GM23338 (cell line): ENCODE measurements at regions not wholly inside any gene's neighbourhood (a gene's known extent, or its start where the extent isn't known, plus 50 kb on each side); places are given as distances from the start of the nearest gene placed in this dataset.

Experiments used
- ATAC-seq: fragments of 200-7000 bp; cut with Tn5 transposase; 3 replicates; pipeline ENCODE4 v1.9.1; 2020
- DNase-seq: peaks from one replicate; pipeline ENCODE4 v3.0.0-alpha.2; 2015; ENCODE audit warnings: low spot score
- H2AFZ ChIP-seq: fragments of 200-600 bp; sonication (generic); 2 replicates; pipeline ENCODE4 v1.8.0; 2016; ENCODE audit warnings: antibody characterized with exemption, mild to moderate bottlenecking, moderate library complexity
- H3F3A ChIP-seq: fragments of 200-600 bp; sonication (generic); replicated peaks from 2 replicates; pipeline ENCODE4 v1.8.0; 2017; ENCODE audit warnings: antibody characterized with exemption, mixed run types, low read depth
- H3K27ac ChIP-seq: fragments of 200-600 bp; sonication (generic); 2 replicates; pipeline ENCODE4 v1.6.1; 2016; ENCODE audit warnings: low read depth
- H3K27me3 ChIP-seq: fragments of 200-600 bp; sonication (generic); 2 replicates; pipeline ENCODE4 v1.8.0; 2016; ENCODE audit warnings: mild to moderate bottlenecking, mixed run types, moderate library complexity; ENCODE audit not compliant: insufficient read depth
- H3K36me3 ChIP-seq: fragments of 200-600 bp; sonication (generic); 2 replicates; pipeline ENCODE4 v1.8.0; 2016; ENCODE audit warnings: mild to moderate bottlenecking; ENCODE audit not compliant: insufficient read depth
- H3K4me1 ChIP-seq: fragments of 200-600 bp; sonication (generic); 2 replicates; pipeline ENCODE4 v1.8.0; 2016; ENCODE audit warnings: mild to moderate bottlenecking, moderate library complexity; ENCODE audit not compliant: insufficient read depth
- H3K4me2 ChIP-seq: fragments of 200-600 bp; sonication (generic); 2 replicates; pipeline ENCODE4 v1.7.1; 2017; ENCODE audit warnings: mixed run types
- H3K4me3 ChIP-seq: fragments of 200-600 bp; sonication (generic); 2 replicates; pipeline ENCODE4 v1.6.1; 2016; ENCODE audit warnings: mixed run types
- H3K79me2 ChIP-seq: fragments of 200-600 bp; sonication (generic); replicated peaks from 2 replicates; pipeline ENCODE4 v1.8.0; 2017; ENCODE audit warnings: mild to moderate bottlenecking; ENCODE audit not compliant: insufficient read depth
- H3K9me2 ChIP-seq: fragments of 200-600 bp; sonication (generic); 2 replicates; pipeline ENCODE4 v1.8.0; 2017; ENCODE audit not compliant: insufficient read depth
- H4K20me1 ChIP-seq: fragments of 200-600 bp; sonication (generic); replicated peaks from 2 replicates; pipeline ENCODE4 v1.8.0; 2017; ENCODE audit warnings: mild to moderate bottlenecking; ENCODE audit not compliant: insufficient read depth
- H3K27ac Mint-ChIP-seq: 2 replicates; pipeline ENCODE4 v1.8.0; 2020; ENCODE audit warnings: inconsistent platforms, mild to moderate bottlenecking, moderate library complexity, mixed read lengths
- H3K27me3 Mint-ChIP-seq: 3 replicates; pipeline ENCODE4 v1.8.0; 2022; ENCODE audit warnings: low read depth, mild to moderate bottlenecking, moderate library complexity, mixed read lengths, inconsistent platforms; ENCODE audit not compliant: insufficient read depth, poor library complexity
- H3K36me3 Mint-ChIP-seq: 3 replicates; pipeline ENCODE4 v1.8.0; 2021; ENCODE audit warnings: low read depth, mild to moderate bottlenecking, inconsistent platforms, moderate library complexity, mixed read lengths
- H3K4me1 Mint-ChIP-seq: 3 replicates; pipeline ENCODE4 v1.8.0; 2020; ENCODE audit warnings: mild to moderate bottlenecking, inconsistent platforms, mixed read lengths
- H3K4me3 Mint-ChIP-seq: 3 replicates; pipeline ENCODE4 v1.8.0; 2021; ENCODE audit warnings: moderate library complexity, mild to moderate bottlenecking, inconsistent platforms, mixed read lengths
- H3K9me3 Mint-ChIP-seq: 3 replicates; pipeline ENCODE4 v1.8.0; 2020; ENCODE audit warnings: moderate library complexity, mild to moderate bottlenecking, inconsistent platforms, mixed read lengths
- CREB1 ChIP-seq: fragments of 250-450 bp; sonication (Bioruptor Pico); IDR thresholded peaks from 2 replicates; pipeline ENCODE4 v1.5.0; 2020; ENCODE audit warnings: low read depth, mild to moderate bottlenecking, moderate library complexity
- CTCF ChIP-seq, 2 experiments: fragments of 200-600 bp in 1 of 2; sonication (generic) in 1 of 2; conservative IDR thresholded peaks; 2 replicates each; pipeline versions ENCODE4 v1.5.1 to v1.6.1; 2016 to 2017; ENCODE audit warnings: antibody characterized with exemption in 2 of 2, low read depth in 2 of 2, mild to moderate bottlenecking in 2 of 2, moderate library complexity in 1 of 2
- ETS1 ChIP-seq: IDR thresholded peaks from 2 replicates; pipeline ENCODE4 v1.6.1; 2016; ENCODE audit warnings: antibody characterized with exemption
- EZH2 ChIP-seq: fragments of 200-600 bp; sonication (generic); IDR thresholded peaks from one replicate; pipeline ENCODE4 v1.8.0; 2017; ENCODE audit warnings: antibody characterized with exemption, mild to moderate bottlenecking, low read depth; ENCODE audit not compliant: unreplicated experiment
- EZH2phosphoT487 ChIP-seq: fragments of 200-600 bp; sonication (generic); IDR thresholded peaks from one replicate; pipeline ENCODE4 v1.8.1; 2018; ENCODE audit warnings: antibody characterized with exemption; ENCODE audit not compliant: unreplicated experiment
- JUNB ChIP-seq: IDR thresholded peaks from one replicate; pipeline ENCODE4 v1.6.1; 2016; ENCODE audit warnings: antibody characterized with exemption; ENCODE audit not compliant: unreplicated experiment
- NANOG ChIP-seq: IDR thresholded peaks from 2 replicates; pipeline ENCODE4 v1.6.1; 2016; ENCODE audit warnings: antibody characterized with exemption, borderline replicate concordance
- POLR2AphosphoS5 ChIP-seq: IDR thresholded peaks from 2 replicates; pipeline ENCODE4 v1.6.1; 2016; ENCODE audit warnings: antibody characterized with exemption, low read depth
- REST ChIP-seq: IDR thresholded peaks from one replicate; pipeline ENCODE4 v1.6.1; 2018; ENCODE audit warnings: antibody characterized with exemption; ENCODE audit not compliant: unreplicated experiment
- STAT1 ChIP-seq: IDR thresholded peaks from one replicate; pipeline ENCODE4 v1.6.1; 2016; ENCODE audit warnings: antibody characterized with exemption; ENCODE audit not compliant: unreplicated experiment
- ZNF114 ChIP-seq: fragments of 250-450 bp; sonication (Bioruptor Pico); IDR thresholded peaks from 2 replicates; pipeline ENCODE4 v1.5.0; 2020; ENCODE audit warnings: mild to moderate bottlenecking, moderate library complexity
- ZNF331 ChIP-seq: fragments of 250-450 bp; sonication (Bioruptor Pico); IDR thresholded peaks from 2 replicates; pipeline ENCODE4 v1.5.0; 2020; ENCODE audit warnings: low read depth, mild to moderate bottlenecking, moderate library complexity
- ZNF462 ChIP-seq: fragments of 250-450 bp; sonication (Bioruptor Pico); IDR thresholded peaks from 2 replicates; pipeline ENCODE4 v1.5.0; 2020; ENCODE audit warnings: mild to moderate bottlenecking, moderate library complexity

GRCh38 chr11:23103416-23103815, 243.1 kb upstream of the CCDC179 start:
- H2AFZ ChIP-seq = no peak overlapping the region
- no peaks in the 10 kb centered on the region for H3K36me3 Mint-ChIP-seq
- no peaks in the 10 kb centered on the region for H3K27me3 ChIP-seq
- ATAC-seq (no peak), DNase-seq (no peak)
- no peak overlapping the region for H3K27ac Mint-ChIP-seq
- no peak overlapping the region for H3K4me3 Mint-ChIP-seq
- no peaks in the 10 kb centered on the region for H3K4me1 Mint-ChIP-seq
- H3K36me3 ChIP-seq = no peaks in the 10 kb centered on the region
- no peak for TF ChIP-seq JUNB
- no peak for TF ChIP-seq ETS1
- TF ChIP-seq NANOG = no peak
- TF ChIP-seq ZNF114 (CRISPR knock-in tag) = no peak
- TF ChIP-seq CREB1 = no peak
- TF ChIP-seq EZH2 = no peak
- TF ChIP-seq CTCF (conservative IDR thresholded peaks at IDR 0.05; ENCODE audit: low read depth in 2 of 2) = no peak
- TF ChIP-seq ZNF462 (CRISPR knock-in tag) = no peak
- TF ChIP-seq STAT1 = no peak
- TF ChIP-seq EZH2phosphoT487 = no peak
- TF ChIP-seq POLR2AphosphoS5 = no peak
- no peak for TF ChIP-seq ZNF331 (CRISPR knock-in tag)
- no peak for TF ChIP-seq REST
- no peaks in the 10 kb centered on the region for H4K20me1 ChIP-seq
- no peak overlapping the region for H3K27ac ChIP-seq
- H3K4me3 ChIP-seq = no peak overlapping the region
- no peaks in the 10 kb centered on the region for H3F3A ChIP-seq
- no peaks in the 10 kb centered on the region for H3K9me2 ChIP-seq
- H3K4me1 ChIP-seq = no peaks in the 10 kb centered on the region
- no peaks in the 10 kb centered on the region for H3K27me3 Mint-ChIP-seq
- H3K9me3 Mint-ChIP-seq = peaks cover 2% of the 10 kb centered on the region; the same call in 2 of the 3 replicates
- H3K79me2 ChIP-seq = no peaks in the 10 kb centered on the region
- H3K4me2 ChIP-seq = no peak overlapping the region
